Colonic mucosa (tissue), 4 donors: ENCODE measurements at regions not wholly inside any gene's neighbourhood (a gene's known extent, or its start where the extent isn't known, plus 50 kb on each side); places are given as distances from the start of the nearest gene placed in this dataset.

Experiments
- DNase-seq: peaks from one replicate; pipeline ENCODE4 v3.0.0-alpha.2; 2020
- H3K27ac ChIP-seq: fragments of 200-600 bp; one replicate; pipeline ENCODE4 v1.8.0; 2021
- H3K27me3 ChIP-seq: fragments of 200-600 bp; one replicate; pipeline ENCODE4 v1.8.0; 2021
- H3K36me3 ChIP-seq: fragments of 200-600 bp; one replicate; pipeline ENCODE4 v1.8.0; 2021
- H3K4me1 ChIP-seq: fragments of 200-600 bp; one replicate; pipeline ENCODE4 v1.8.0; 2021; ENCODE audit warnings: mild to moderate bottlenecking
- H3K4me3 ChIP-seq: fragments of 200-600 bp; one replicate; pipeline ENCODE4 v1.8.0; 2021
- H3K9ac ChIP-seq, 2 donors: one replicate each; pipeline ENCODE4 v1.7.0; 2013; ENCODE audit warnings: control low read depth in 2 of 2, low read depth in 2 of 2, low read length in 2 of 2
- H3K9me3 ChIP-seq: fragments of 200-600 bp; one replicate; pipeline ENCODE4 v1.8.0; 2021
- CTCF ChIP-seq: fragments of 200-600 bp; IDR thresholded peaks from one replicate; pipeline ENCODE4 v1.8.0; 2022; ENCODE audit warnings: antibody characterized with exemption, mild to moderate bottlenecking
- intact Hi-C: fragments of 100-400 bp; cut with DNase I; formaldehyde crosslinking; loops from one replicate; pipeline ENCODE4 v1.14.1; 2022
- donor health status: healthy.
- donor health status: DM: no; HTN: no; CAD: no.
- donor health status: DM: no; HTN: no; CAD: no.

GRCh38 chr4:187562345-187562744 lies 433.2 kb upstream of the ZFP42 start:
- Histone ChIP-seq H3K4me3 (no peak overlapping the region), H3K36me3 (no peaks in the 10 kb centered on the region), H3K27me3 (no peaks in the 10 kb centered on the region), H3K9ac (no peak overlapping the region), H3K4me1 (no peaks in the 10 kb centered on the region), H3K27ac (no peak overlapping the region), H3K9me3 (no peaks in the 10 kb centered on the region)
- DNase-seq, result no peak
- TF ChIP-seq CTCF, result no peak
- intact Hi-C loops, result no loop called here

DNA sequence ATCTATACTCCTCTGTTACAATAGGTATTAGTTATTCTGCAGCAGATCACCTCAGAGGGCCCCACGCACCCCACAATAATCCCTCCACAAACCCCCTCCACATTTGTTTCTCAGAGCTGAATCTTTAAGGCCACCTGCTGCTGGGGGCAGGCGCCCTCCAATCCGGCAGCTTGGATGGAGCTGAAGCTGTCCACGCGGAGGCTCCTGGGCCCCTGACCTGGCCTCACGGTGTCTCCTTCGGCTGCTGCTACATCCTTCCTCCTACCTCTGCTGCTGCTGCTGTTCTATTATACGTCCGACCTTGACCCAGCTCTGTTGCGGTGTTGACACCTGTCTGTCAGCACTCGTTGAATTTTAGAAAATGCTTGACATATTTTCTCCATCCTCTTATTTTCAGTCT lies 430.2 kb upstream of the ZFP42 start:
- H3K4me1 ChIP-seq, result no peaks in the 10 kb centered on the region
- H3K4me3 ChIP-seq, result no peak overlapping the region
- no peak for DNase-seq
- no peak for TF ChIP-seq CTCF
- no peak overlapping the region for H3K27ac ChIP-seq
- no peak overlapping the region for H3K9ac ChIP-seq
- H3K9me3 ChIP-seq, result no peaks in the 10 kb centered on the region
- H3K27me3 ChIP-seq, result no peaks in the 10 kb centered on the region
- intact Hi-C loops, result no loop called here
- no peaks in the 10 kb centered on the region for H3K36me3 ChIP-seq

DNA sequence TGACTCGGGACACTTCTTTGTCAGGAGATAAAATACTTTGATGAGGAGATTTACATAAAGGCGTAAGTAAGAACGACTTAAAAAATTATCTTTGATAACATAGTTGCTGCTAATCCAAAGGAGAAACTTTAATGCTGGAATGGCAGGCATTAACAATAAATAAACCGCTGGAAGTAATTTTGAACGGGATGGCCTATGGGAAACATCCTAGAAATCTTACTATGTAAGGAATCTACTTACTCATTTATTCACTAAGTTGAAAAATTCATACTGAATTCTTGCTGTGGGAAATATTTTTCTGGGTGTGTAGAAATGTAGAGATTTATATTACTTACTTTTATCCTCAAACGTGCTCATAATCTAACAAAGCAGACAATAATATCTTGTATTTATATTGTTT lies 425.7 kb upstream of the ZFP42 start:
- H3K4me1 ChIP-seq, result no peaks in the 10 kb centered on the region
- DNase-seq, result no peak
- no peak overlapping the region for H3K27ac ChIP-seq
- TF ChIP-seq CTCF, result no peak
- no peaks in the 10 kb centered on the region for H3K9me3 ChIP-seq
- H3K36me3 ChIP-seq, result no peaks in the 10 kb centered on the region
- H3K9ac ChIP-seq, result no peak overlapping the region
- no peaks in the 10 kb centered on the region for H3K27me3 ChIP-seq
- no peak overlapping the region for H3K4me3 ChIP-seq
- intact Hi-C loops, result no loop called here

- no peak overlapping the region for H3K27ac ChIP-seq
- no peaks in the 10 kb centered on the region for H3K4me1 ChIP-seq
- H3K36me3 ChIP-seq, result no peaks in the 10 kb centered on the region
- H3K27me3 ChIP-seq, result no peaks in the 10 kb centered on the region
- no peaks in the 10 kb centered on the region for H3K9me3 ChIP-seq
- H3K9ac ChIP-seq, result no peak overlapping the region
- intact Hi-C loops, result no loop called here
- H3K4me3 ChIP-seq, result no peak overlapping the region
- no peak for TF ChIP-seq CTCF
- DNase-seq, result no peak
Observed at GRCh38 chr4:187575706-187576105, 419.9 kb upstream of the ZFP42 start.

DNA sequence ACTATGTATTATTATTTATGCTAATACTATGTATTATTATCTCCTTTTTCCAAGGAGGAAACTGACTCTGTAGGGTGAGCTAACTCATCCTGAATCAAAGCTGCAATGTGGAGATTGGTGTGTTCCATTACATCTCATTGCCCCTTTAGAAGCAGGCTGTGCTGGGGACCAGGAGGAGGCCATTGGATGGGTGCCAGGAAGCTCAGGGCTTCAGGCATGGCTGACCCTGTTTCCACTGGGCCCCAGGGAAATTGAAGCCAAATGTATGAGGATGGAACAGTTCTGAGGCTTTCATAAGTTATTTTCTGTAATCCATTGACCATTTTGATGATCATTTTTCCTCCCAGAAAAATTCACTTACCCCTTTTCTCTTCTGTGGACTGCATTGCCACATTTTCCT lies 418.8 kb upstream of the ZFP42 start:
- intact Hi-C loops, result no loop called here
- H3K36me3 ChIP-seq, result no peaks in the 10 kb centered on the region
- H3K27ac ChIP-seq, result no peak overlapping the region
- no peak for DNase-seq
- no peak overlapping the region for H3K4me3 ChIP-seq
- H3K27me3 ChIP-seq, result no peaks in the 10 kb centered on the region
- H3K9me3 ChIP-seq, result no peaks in the 10 kb centered on the region
- no peak for TF ChIP-seq CTCF
- no peaks in the 10 kb centered on the region for H3K4me1 ChIP-seq
- H3K9ac ChIP-seq, result no peak overlapping the region

GRCh38 chr4:187577941-187578480 lies 417.6 kb upstream of the ZFP42 start:
- Histone ChIP-seq H3K9me3 (no peaks in the 10 kb centered on the region), H3K4me3 (no peak overlapping the region), H3K27ac (no peak overlapping the region), H3K36me3 (no peaks in the 10 kb centered on the region), H3K4me1 (no peaks in the 10 kb centered on the region), H3K9ac (no peak overlapping the region), H3K27me3 (no peaks in the 10 kb centered on the region)
- no peak for DNase-seq
- no peak for TF ChIP-seq CTCF
- intact Hi-C loops, result no loop called here
